Stimulated activated CD4-positive, alpha-beta T cell treated with anti-CD3 and anti-CD28 coated beads, TNF-alpha, amount 100 ng/mL, for 24 hours (primary cell): ENCODE measurements at regions not wholly inside any gene's neighbourhood (a gene's known extent, or its start where the extent isn't known, plus 50 kb on each side); places are given as distances from the start of the nearest gene placed in this dataset.

ENCODE experiments used
- DNase-seq, 3 experiments: peaks; one replicate each; pipeline ENCODE4 v3.0.0-alpha.2; 2020; ENCODE audit warnings: low read depth in 3 of 3

GRCh38 chr5:155915601-155916000 is 411.4 kb upstream of the SGCD start:
- no peak for DNase-seq

- DNase-seq = no peak
Measured at GRCh38 chr5:155919126-155919525, 407.8 kb upstream of the SGCD start.

GRCh38 chr5:155919725-155920124 is 407.2 kb upstream of the SGCD start:
- DNase-seq = no peak

- no peak for DNase-seq
Measured at GRCh38 chr5:155921621-155922020, 405.3 kb upstream of the SGCD start.

GRCh38 chr5:155923784-155924183 is 403.2 kb upstream of the SGCD start:
- no peak for DNase-seq

GRCh38 chr5:155926031-155926430 is 400.9 kb upstream of the SGCD start:
- DNase-seq = no peak

GRCh38 chr5:155926766-155927165 is 400.2 kb upstream of the SGCD start:
- DNase-seq = no peak

- DNase-seq = no peak
Measured at GRCh38 chr5:155929112-155929511, 397.9 kb upstream of the SGCD start.

GRCh38 chr5:155934964-155935363 is 392.0 kb upstream of the SGCD start:
- DNase-seq = no peak

GRCh38 chr5:155935723-155936122 is 391.2 kb upstream of the SGCD start:
- no peak for DNase-seq

- no peak for DNase-seq
Measured at GRCh38 chr5:155936520-155937406, 390.2 kb upstream of the SGCD start.

GRCh38 chr5:155938051-155938450 is 388.9 kb upstream of the SGCD start:
- no peak for DNase-seq

GRCh38 chr5:155941340-155941739 is 385.6 kb upstream of the SGCD start:
- DNase-seq = no peak

- peak in 2 of 3 experiments; percentile 2 to 14 for DNase-seq
Measured at GRCh38 chr5:155943516-155944407, 383.2 kb upstream of the SGCD start.

- no peak for DNase-seq
Measured at GRCh38 chr5:155947394-155948062, 379.4 kb upstream of the SGCD start.

GRCh38 chr5:155948576-155948975 is 378.4 kb upstream of the SGCD start:
- no peak for DNase-seq

- no peak for DNase-seq
Measured at GRCh38 chr5:155952486-155953089, 374.4 kb upstream of the SGCD start.

GRCh38 chr5:155953335-155953734 is 373.6 kb upstream of the SGCD start:
- DNase-seq = no peak

- no peak for DNase-seq
Measured at GRCh38 chr5:155954701-155955445, 372.1 kb upstream of the SGCD start.

- DNase-seq = no peak
Measured at GRCh38 chr5:155957884-155958283, 369.1 kb upstream of the SGCD start.

GRCh38 chr5:155959082-155959481 is 367.9 kb upstream of the SGCD start:
- no peak for DNase-seq
